Cardiac fibroblast (primary cell): ENCODE measurements at regions not wholly inside any gene's neighbourhood (a gene's known extent, or its start where the extent isn't known, plus 50 kb on each side); places are given as distances from the start of the nearest gene placed in this dataset.

ENCODE experiments used
- DNase-seq, 2 donors: peaks; one replicate each; pipeline versions ENCODE4 v3.0.0 to v3.0.0-alpha.2; 2010; ENCODE audit warnings: low read depth in 2 of 2
- H3K4me3 ChIP-seq, 2 donors: replicated peaks in 1 of 2; 1 replicate in 1 of 2; 2 replicates in 1 of 2; pipeline ENCODE4 v1.5.1; 2011; ENCODE audit warnings: low read depth in 2 of 2, low read length in 2 of 2, mild to moderate bottlenecking in 2 of 2, moderate library complexity in 1 of 2
- TF ChIP-seq, protein P1 (sequence below): IDR thresholded peaks from one replicate; pipeline ENCODE4 v1.5.1; 2011; ENCODE audit warnings: low read depth, mild to moderate bottlenecking, low read length, inconsistent platforms

DNA sequence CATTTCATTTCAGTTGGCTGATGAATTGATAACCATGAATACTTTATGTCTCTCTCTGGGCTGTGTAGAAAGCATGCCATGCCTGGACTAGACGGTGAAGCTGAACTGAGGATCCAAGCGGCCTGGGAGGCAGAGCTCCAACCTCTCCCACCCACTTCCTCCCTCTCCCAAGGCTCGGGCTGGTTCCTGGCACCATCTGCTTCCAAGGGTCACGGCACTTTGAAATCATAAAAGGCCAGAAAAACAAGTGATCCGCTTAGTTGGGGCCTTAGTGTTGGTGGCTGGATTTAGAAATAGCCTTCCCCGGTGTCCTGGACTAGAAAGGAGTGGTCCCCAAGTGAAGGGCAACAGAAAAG lies 202.4 kb upstream of the PMEPA1 start:
- DNase-seq = no peak
- TF ChIP-seq, protein P1, sequence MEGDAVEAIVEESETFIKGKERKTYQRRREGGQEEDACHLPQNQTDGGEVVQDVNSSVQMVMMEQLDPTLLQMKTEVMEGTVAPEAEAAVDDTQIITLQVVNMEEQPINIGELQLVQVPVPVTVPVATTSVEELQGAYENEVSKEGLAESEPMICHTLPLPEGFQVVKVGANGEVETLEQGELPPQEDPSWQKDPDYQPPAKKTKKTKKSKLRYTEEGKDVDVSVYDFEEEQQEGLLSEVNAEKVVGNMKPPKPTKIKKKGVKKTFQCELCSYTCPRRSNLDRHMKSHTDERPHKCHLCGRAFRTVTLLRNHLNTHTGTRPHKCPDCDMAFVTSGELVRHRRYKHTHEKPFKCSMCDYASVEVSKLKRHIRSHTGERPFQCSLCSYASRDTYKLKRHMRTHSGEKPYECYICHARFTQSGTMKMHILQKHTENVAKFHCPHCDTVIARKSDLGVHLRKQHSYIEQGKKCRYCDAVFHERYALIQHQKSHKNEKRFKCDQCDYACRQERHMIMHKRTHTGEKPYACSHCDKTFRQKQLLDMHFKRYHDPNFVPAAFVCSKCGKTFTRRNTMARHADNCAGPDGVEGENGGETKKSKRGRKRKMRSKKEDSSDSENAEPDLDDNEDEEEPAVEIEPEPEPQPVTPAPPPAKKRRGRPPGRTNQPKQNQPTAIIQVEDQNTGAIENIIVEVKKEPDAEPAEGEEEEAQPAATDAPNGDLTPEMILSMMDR = no peak
- H3K4me3 ChIP-seq = no peak overlapping the region

DNA sequence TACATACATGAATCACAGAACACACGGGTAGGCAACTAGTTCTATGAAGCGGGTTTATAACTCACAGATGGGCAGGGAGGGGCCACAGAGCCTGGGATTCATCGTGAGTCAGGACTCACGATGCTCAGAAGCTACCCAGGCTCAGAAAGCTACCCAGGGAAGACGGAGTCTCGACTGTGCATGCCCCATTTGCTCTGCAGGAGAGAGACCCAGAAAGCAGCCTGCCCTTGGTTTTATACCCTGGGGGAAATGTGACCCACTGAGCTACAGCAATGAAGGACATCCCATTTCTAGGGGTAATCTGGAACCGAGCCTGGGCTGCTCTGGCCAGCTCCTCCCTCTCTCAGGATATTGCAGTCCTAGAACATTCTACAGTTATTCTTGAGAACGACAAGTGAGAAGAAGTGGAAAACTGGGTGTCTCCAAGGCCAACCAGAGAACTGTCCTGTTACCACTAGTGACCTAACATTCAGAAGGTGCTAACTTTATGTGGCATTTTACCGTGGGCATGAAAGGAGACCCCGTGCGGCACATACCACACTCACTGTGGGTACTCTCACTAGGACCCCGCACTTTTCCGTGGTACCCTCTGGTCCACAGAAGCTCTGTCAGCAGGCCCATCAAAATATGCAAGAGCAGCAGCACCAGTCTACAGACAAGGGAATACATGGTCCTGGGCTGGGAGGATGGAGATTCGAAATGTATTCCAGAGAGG lies 201.9 kb upstream of the PMEPA1 start:
- no peak for DNase-seq
- TF ChIP-seq, protein P1 = no peak
- no peak overlapping the region for H3K4me3 ChIP-seq

DNA sequence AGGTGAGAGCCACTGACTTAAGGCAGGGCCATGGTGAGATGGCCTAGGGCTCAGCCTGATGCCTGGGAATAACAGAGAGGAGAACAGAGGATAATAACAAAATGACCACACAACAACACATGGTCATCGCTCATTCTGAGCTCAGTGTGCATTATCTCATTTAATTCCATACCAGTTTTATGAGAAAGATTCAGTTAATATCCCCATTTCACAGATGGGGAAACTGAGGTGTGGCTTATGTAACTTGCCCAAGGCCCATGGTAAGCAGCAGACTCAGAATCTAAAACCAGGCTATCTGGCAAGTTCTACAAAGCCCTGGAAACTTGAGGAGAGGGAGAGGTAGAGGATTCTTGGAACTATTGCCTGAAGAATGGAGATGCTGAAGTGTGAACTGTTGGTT lies 200.9 kb upstream of the PMEPA1 start:
- no peak overlapping the region for H3K4me3 ChIP-seq
- TF ChIP-seq, protein P1 = no peak
- no peak for DNase-seq

DNA sequence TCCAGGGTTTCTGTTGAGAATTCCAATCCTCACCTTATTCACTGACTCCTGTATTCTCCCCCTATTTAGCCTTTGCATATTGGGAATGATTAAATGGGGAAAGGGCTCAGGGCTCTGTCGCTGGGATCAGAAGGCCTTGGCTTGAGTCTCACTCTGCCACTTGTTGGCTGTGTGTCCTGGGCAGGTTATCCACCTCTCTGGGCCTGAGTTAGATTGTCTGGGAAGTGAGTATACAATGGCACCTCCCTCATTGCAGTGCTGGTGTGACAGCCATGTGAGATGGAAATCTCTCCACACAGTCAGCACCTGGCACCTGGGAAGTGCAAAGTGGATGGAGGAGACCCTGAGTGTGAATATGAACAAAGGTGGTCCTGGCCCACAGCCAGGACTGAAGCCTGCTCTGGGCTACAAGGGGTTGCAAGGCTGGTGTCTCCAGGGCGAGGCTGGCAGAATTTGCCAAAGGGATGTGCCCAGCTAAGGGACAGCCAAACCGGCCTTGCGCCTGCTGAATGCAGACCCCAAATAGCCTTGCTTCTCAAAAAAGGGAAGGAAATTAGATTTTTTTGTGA lies 200.0 kb upstream of the PMEPA1 start:
- DNase-seq = no peak
- TF ChIP-seq, protein P1 = no peak
- no peak overlapping the region for H3K4me3 ChIP-seq

DNA sequence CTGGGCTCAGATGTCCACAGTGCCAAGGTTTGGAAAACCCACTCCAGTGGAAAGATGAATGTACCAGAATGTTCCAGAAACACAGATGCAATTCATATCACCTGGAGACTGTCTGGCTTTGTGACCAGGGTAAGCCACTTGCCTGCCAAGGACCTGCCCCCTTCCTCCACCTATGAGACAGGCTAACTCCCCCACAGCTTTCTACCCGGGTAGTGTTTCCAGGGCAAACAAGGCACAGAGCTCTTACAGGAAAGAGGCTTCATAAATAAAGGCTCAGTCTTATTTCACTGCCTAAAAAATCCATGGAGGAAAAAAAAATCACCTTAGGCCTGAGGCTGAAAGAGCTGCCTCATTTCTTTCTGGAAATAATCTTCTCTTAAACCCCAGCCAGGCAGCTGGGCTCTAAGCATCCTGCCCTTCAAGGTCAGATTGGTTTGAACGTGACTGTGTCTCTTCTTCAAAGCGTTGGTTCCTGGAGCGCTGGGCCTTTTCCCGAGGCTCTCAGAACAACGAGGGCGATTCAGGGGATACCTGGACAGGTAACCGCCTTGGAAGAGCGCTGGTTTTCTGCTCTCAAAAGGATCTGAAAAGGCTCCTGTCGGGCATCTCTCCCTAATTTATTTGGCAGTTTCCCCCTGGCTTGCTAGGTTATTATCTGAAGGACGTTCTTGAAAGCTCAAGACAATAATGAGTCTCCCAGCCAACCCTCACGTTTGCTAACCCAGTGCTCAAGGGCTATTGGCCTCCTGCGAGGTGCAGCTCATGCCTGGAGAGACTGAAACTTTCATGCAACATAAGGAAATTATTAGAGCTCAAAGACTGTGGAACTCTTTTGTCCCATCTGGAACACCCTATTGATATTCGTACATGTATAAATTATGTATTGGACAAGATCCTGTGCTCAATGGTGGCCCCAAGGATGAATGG lies 199.2 kb upstream of the PMEPA1 start:
- TF ChIP-seq, protein P1 = no peak

DNA sequence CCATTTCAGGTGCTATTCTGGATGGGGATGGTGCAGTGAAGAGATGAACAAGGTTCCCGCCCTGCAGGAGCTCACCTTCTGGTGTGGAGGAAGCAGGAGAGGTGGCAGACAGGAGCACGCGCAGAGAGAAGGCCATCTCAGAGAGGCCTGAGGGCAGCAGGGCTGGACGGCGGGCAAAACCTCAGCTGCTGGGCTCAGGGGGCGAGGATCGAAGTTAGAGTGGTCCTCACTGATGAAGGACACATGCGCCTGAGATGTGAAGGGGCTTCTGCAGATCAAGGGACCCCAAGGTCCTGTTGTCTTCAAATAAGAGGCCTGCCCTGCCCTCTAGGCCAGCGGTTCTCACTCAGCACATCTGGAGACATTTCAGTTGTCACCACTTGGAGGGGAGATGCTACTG lies 198.4 kb upstream of the PMEPA1 start:
- TF ChIP-seq, protein P1 = no peak
- no peak overlapping the region for H3K4me3 ChIP-seq

More for the DNA sequence above, 199.2 kb upstream of the PMEPA1 start:
- no peak for DNase-seq
- H3K4me3 ChIP-seq = no peak overlapping the region

More for the DNA sequence above, 198.4 kb upstream of the PMEPA1 start:
- DNase-seq = no peak
